Glomerular visceral epithelial cell (primary cell): ENCODE measurements at regions not wholly inside any gene's neighbourhood (a gene's known extent, or its start where the extent isn't known, plus 50 kb on each side); places are given as distances from the start of the nearest gene placed in this dataset.

ENCODE experiments used
- DNase-seq: peaks from one replicate; pipeline ENCODE4 v3.0.0-alpha.2; 2016; ENCODE audit errors: extremely low spot score

- no peak for DNase-seq
Measured at GRCh38 chr4:137070614-137071013, 461.7 kb downstream of the PCDH18 start.

- no peak for DNase-seq
Measured at GRCh38 chr4:137069473-137069872, 462.8 kb downstream of the PCDH18 start.

- DNase-seq: no peak
Measured at GRCh38 chr4:137067735-137068134, 464.6 kb downstream of the PCDH18 start.

- peak; percentile 13 for DNase-seq
Measured at GRCh38 chr4:137065311-137065710, 467.0 kb downstream of the PCDH18 start.

- no peak for DNase-seq
Measured at GRCh38 chr4:137063961-137064360, 468.3 kb downstream of the PCDH18 start.

GRCh38 chr4:137043184-137043583, 489.1 kb downstream of the PCDH18 start:
- no peak for DNase-seq

GRCh38 chr4:137039370-137039769, 492.9 kb downstream of the PCDH18 start:
- no peak for DNase-seq

GRCh38 chr4:137032222-137032621, 500.1 kb downstream of the PCDH18 start:
- DNase-seq: peak; percentile 41

- no peak for DNase-seq
Measured at GRCh38 chr4:137029026-137029425, 503.3 kb downstream of the PCDH18 start.

GRCh38 chr4:137025484-137026059, 506.7 kb downstream of the PCDH18 start:
- no peak for DNase-seq

- DNase-seq: no peak
Measured at GRCh38 chr4:137015426-137016409, 516.6 kb downstream of the PCDH18 start.

GRCh38 chr4:137000432-137000831, 531.9 kb downstream of the PCDH18 start:
- no peak for DNase-seq

GRCh38 chr4:136992032-136992431, 540.3 kb downstream of the PCDH18 start:
- DNase-seq: no peak

GRCh38 chr4:136985683-136986082, 546.6 kb downstream of the PCDH18 start:
- DNase-seq: no peak

GRCh38 chr4:136967069-136967468, 565.2 kb downstream of the PCDH18 start:
- DNase-seq: no peak

- no peak for DNase-seq
Measured at GRCh38 chr4:136965478-136965877, 566.8 kb downstream of the PCDH18 start.

GRCh38 chr4:136962868-136963267, 569.4 kb downstream of the PCDH18 start:
- DNase-seq: no peak

- no peak for DNase-seq
Measured at GRCh38 chr4:136946307-136946907, 585.9 kb downstream of the PCDH18 start.

- DNase-seq: no peak
Measured at GRCh38 chr4:136939781-136940180, 592.5 kb downstream of the PCDH18 start.

GRCh38 chr4:136935871-136936270, 596.4 kb downstream of the PCDH18 start:
- peak; percentile 35 for DNase-seq

- peak; percentile 89 for DNase-seq
Measured at GRCh38 chr4:136935305-136935704, 597.0 kb downstream of the PCDH18 start.

GRCh38 chr4:136934601-136935000, 597.7 kb downstream of the PCDH18 start:
- DNase-seq: peak; percentile 17

GRCh38 chr4:136931781-136932180, 600.5 kb downstream of the PCDH18 start:
- no peak for DNase-seq
